ENCODE measurements at regions not wholly inside any gene's neighbourhood (a gene's known extent, or its start where the extent isn't known, plus 50 kb on each side); places are given as distances from the start of the nearest gene placed in this dataset.

DNA sequence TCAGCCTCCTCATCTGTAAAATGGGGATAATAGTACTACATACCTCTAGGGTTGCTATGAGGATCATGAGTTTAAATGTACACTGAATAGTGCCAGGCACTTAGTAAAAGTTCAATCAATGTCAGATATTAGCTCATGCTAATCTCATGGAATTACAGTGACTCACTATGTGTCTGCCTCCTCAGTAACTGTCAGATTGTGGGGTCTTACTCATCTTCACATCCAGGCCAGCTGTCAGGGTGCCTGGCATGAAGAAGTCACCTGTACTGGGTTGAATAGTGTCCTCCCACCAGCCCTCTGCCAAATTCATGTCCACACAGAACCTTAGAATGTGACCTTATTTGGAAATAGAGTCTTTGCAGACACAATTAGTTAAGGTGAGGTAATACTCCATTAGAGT is 54.3 kb upstream of the STIM2 start:
- no peak overlapping the region for H3K27ac Mint-ChIP-seq
- no peaks in the 10 kb centered on the region for H3K36me3 Mint-ChIP-seq
- no peak overlapping the region for H3K4me3 Mint-ChIP-seq
- H3K9me3 Mint-ChIP-seq, result peaks cover 8% of the 10 kb centered on the region
- H3K27me3 Mint-ChIP-seq, result no peaks in the 10 kb centered on the region
- POLR2A ChIA-PET, result no interaction called here
- intact Hi-C loops (cut with micrococcal nuclease), result no loop called here
- H3K4me1 Mint-ChIP-seq (ENCODE audit: low read depth), result peaks cover 2% of the 10 kb centered on the region
- CTCF ChIA-PET, result no interaction called here
- DNase-seq, result no peak

DNA sequence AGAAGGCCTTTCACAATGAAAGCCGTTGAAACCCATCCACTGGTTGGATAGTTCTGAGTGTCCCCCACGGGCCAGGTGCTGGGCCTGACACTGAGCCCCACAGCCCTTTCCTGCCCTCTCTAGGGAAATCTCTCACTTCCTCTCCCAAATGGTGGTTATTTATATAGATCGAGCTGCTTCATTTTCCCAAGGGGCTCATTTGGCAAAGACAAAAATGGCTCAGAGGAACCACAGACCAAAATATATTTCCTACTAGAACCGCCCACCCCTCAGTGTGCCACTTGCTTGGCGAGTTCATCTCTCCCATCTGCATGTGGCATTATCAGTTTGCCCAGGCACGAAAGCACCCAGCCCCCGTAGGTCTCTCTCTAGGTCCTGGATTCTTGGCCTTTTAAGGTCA is 53.3 kb upstream of the STIM2 start:
- POLR2A ChIA-PET, result no interaction called here
- H3K27me3 Mint-ChIP-seq, result no peaks in the 10 kb centered on the region

DNA sequence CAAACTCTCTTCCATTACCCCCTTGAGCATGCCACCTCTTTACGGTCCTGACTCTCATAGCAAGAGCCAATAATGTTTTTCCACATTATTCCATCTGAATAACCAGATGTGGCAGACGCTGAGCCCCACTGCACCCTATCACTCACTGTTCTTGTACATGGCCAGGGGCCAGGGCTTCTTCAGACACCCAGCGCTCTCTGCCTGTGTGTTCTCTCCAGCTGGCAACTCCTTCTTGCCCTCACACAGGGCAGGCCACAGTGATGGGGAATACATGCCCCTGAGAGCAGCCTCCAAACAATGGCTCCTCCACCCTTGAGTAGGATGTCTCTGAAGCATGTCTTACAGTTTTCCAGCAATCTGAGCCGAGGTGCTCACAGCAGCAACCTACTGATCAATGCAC is 50.8 kb upstream of the STIM2 start:
- Mint-ChIP-seq H3K4me3 (no peak overlapping the region), H3K9me3 (peaks cover 8% of the 10 kb centered on the region), H3K4me1 (ENCODE audit: low read depth) (peaks cover 12% of the 10 kb centered on the region), H3K27me3 (no peaks in the 10 kb centered on the region), H3K36me3 (no peaks in the 10 kb centered on the region), H3K27ac (no peak overlapping the region)
- DNase-seq, result no peak
- intact Hi-C loops (cut with micrococcal nuclease), result no loop called here
- ChIA-PET POLR2A (no interaction called here), CTCF (no interaction called here)

More for the DNA sequence above, 53.3 kb upstream of the STIM2 start:
- intact Hi-C loops (cut with micrococcal nuclease), result no loop called here
- CTCF ChIA-PET, result interaction anchor here (1.2 kb wide), 1 partner anchor 202 kb away, joined by 3 read pairs; no protein-coding TSS in a partner anchor
- no peak overlapping the region for H3K4me3 Mint-ChIP-seq
- H3K36me3 Mint-ChIP-seq, result no peaks in the 10 kb centered on the region
- no peak for DNase-seq
- no peak overlapping the region for H3K27ac Mint-ChIP-seq
- H3K9me3 Mint-ChIP-seq, result peaks cover 8% of the 10 kb centered on the region
- peaks cover 10% of the 10 kb centered on the region for H3K4me1 Mint-ChIP-seq (ENCODE audit: low read depth)
